HG03558 (cell line): ENCODE measurements at regions not wholly inside any gene's neighbourhood (a gene's known extent, or its start where the extent isn't known, plus 50 kb on each side); places are given as distances from the start of the nearest gene placed in this dataset.

Source experiments
- ATAC-seq: cut with Tn5 transposase; IDR thresholded peaks from one replicate; pipeline ENCODE4 v1.9.1; 2021; ENCODE audit warnings: moderate number of reproducible peaks; ENCODE audit not compliant: unreplicated experiment; ENCODE audit errors: extremely low read depth

- no peak for ATAC-seq
Observed at GRCh38 chr1:57850176-57850940, 426.5 kb upstream of the DAB1 start.

GRCh38 chr1:57848406-57848805, 424.5 kb upstream of the DAB1 start:
- no peak for ATAC-seq

GRCh38 chr1:57845041-57845440, 421.2 kb upstream of the DAB1 start:
- no peak for ATAC-seq

- no peak for ATAC-seq
Observed at GRCh38 chr1:57844382-57844980, 420.6 kb upstream of the DAB1 start.

- ATAC-seq: no peak
Observed at GRCh38 chr1:57843760-57844159, 419.9 kb upstream of the DAB1 start.

GRCh38 chr1:57839526-57839925, 415.7 kb upstream of the DAB1 start:
- ATAC-seq: no peak

GRCh38 chr1:57839067-57839466, 415.2 kb upstream of the DAB1 start:
- ATAC-seq: no peak

- ATAC-seq: no peak
Observed at GRCh38 chr1:57835620-57836019, 411.8 kb upstream of the DAB1 start.

- no peak for ATAC-seq
Observed at GRCh38 chr1:57833296-57833695, 409.4 kb upstream of the DAB1 start.

- ATAC-seq: no peak
Observed at GRCh38 chr1:57832612-57833011, 408.8 kb upstream of the DAB1 start.

- ATAC-seq: no peak
Observed at GRCh38 chr1:57831624-57832023, 407.8 kb upstream of the DAB1 start.

GRCh38 chr1:57826535-57826934, 402.7 kb upstream of the DAB1 start:
- no peak for ATAC-seq

GRCh38 chr1:57824535-57824934, 400.7 kb upstream of the DAB1 start:
- ATAC-seq: no peak

- no peak for ATAC-seq
Observed at GRCh38 chr1:57820356-57821095, 396.7 kb upstream of the DAB1 start.

GRCh38 chr1:57819893-57820292, 396.0 kb upstream of the DAB1 start:
- no peak for ATAC-seq

- ATAC-seq: no peak
Observed at GRCh38 chr1:57803586-57803985, 379.7 kb upstream of the DAB1 start.

GRCh38 chr1:57800376-57800775, 376.5 kb upstream of the DAB1 start:
- ATAC-seq: no peak

- no peak for ATAC-seq
Observed at GRCh38 chr1:57799490-57800115, 375.7 kb upstream of the DAB1 start.

GRCh38 chr1:57798543-57798942, 374.7 kb upstream of the DAB1 start:
- ATAC-seq: no peak

- no peak for ATAC-seq
Observed at GRCh38 chr1:57797084-57797483, 373.2 kb upstream of the DAB1 start.

- no peak for ATAC-seq
Observed at GRCh38 chr1:57796616-57797015, 372.8 kb upstream of the DAB1 start.
